ENCODE measurements at regions not wholly inside any gene's neighbourhood (a gene's known extent, or its start where the extent isn't known, plus 50 kb on each side); places are given as distances from the start of the nearest gene placed in this dataset.

GRCh38 chr17:77434136-77435114 is 293.7 kb downstream of the SEC14L1 start:
- Histone ChIP-seq H3K36me3 (ENCODE audit: low read depth, low read length) (peaks cover 14% of the 10 kb centered on the region; the same call in 1 of the 2 replicates), H3K9me3 (ENCODE audit: low read length) (no peaks in the 10 kb centered on the region), H4K20me1 (ENCODE audit: low read length) (peaks cover 36% of the 10 kb centered on the region), H3K79me2 (ENCODE audit: low read length) (peaks cover 97% of the 10 kb centered on the region), H3K27me3 (ENCODE audit: low read length) (no peaks in the 10 kb centered on the region), H3K4me2 (ENCODE audit: low read length) (no peak overlapping the region), H3K4me1 (ENCODE audit: insufficient read depth, low read length) (peaks cover 11% of the 10 kb centered on the region), H3K9me2 (replicated peaks; ENCODE audit: low read length) (no peaks in the 10 kb centered on the region), H3F3A (ENCODE audit: low read length, unreplicated experiment) (no peaks in the 10 kb centered on the region), H2AFZ (ENCODE audit: low read length) (no peak overlapping the region), H3K27ac (ENCODE audit: low read length) (no peak overlapping the region), H3K9ac (ENCODE audit: low read length) (no peak overlapping the region), H3K4me3 (ENCODE audit: low read length) (no peak overlapping the region)
- ATAC-seq (no peak), DNase-seq (no peak)
- ChIA-PET POLR2A (ENCODE audit: unreplicated experiment) (interaction anchor here (0.5 kb wide), 1 partner anchor 130 kb away, joined by 4 read pairs; no protein-coding TSS in a partner anchor), CTCF (no interaction called here)
- BruUV-seq (replicated peaks), result no TSS peak
- intact Hi-C loops (cut with micrococcal nuclease), result no loop called here
- TF ChIP-seq EZH2 (IDR thresholded peaks at IDR 0.05; ENCODE audit: low read length, unreplicated experiment) (no peak), EZH2phosphoT487 (IDR thresholded peaks at IDR 0.05; ENCODE audit: borderline replicate concordance, low read length) (no peak)
- TF ChIP-seq, protein P1, sequence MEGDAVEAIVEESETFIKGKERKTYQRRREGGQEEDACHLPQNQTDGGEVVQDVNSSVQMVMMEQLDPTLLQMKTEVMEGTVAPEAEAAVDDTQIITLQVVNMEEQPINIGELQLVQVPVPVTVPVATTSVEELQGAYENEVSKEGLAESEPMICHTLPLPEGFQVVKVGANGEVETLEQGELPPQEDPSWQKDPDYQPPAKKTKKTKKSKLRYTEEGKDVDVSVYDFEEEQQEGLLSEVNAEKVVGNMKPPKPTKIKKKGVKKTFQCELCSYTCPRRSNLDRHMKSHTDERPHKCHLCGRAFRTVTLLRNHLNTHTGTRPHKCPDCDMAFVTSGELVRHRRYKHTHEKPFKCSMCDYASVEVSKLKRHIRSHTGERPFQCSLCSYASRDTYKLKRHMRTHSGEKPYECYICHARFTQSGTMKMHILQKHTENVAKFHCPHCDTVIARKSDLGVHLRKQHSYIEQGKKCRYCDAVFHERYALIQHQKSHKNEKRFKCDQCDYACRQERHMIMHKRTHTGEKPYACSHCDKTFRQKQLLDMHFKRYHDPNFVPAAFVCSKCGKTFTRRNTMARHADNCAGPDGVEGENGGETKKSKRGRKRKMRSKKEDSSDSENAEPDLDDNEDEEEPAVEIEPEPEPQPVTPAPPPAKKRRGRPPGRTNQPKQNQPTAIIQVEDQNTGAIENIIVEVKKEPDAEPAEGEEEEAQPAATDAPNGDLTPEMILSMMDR (conservative IDR thresholded peaks at IDR 0.05; ENCODE audit: low read depth, low read length), result no peak

DNA sequence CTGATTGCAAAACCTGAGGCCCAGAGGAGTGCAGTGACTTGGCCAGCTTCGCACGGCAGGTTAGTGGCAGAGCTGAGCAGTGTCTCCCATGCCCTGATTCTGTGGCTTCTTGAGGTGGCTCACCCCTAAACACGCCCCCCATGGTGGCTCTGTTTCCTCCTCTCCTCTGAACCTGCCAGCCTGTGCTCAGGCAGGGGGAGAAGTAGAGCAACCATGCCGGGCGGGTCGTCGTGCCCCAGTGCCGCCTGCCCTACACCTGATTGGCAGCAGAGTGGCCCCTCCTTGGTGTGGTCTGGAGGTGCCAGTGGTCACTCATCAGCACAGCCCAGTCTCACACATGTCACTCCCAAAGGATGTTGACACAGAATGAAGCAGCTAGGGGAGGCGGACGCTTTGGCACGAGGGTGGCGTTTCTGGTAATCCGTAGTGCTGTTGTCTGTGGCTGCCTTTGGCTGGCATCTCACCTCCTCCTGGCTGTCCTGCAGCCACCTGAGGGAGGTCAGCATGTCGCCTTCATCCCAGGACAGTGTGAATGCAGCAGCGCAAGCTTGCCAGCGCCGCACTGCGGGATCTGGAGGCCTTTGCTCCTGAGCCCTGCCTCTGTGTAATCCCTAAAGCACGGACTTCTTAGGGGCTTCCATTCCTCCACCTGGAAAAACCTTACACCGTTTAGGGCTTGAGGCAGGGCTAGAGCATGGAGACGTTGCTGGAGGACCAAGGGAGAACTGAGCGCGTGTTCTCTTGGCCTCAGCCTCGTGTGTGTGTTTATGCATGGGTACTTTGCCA is 294.7 kb downstream of the SEC14L1 start:
- no peak for ATAC-seq
- no peaks in the 10 kb centered on the region for H3F3A ChIP-seq (ENCODE audit: low read length, unreplicated experiment)
- H3K9ac ChIP-seq (ENCODE audit: low read length), result no peak overlapping the region
- H3K79me2 ChIP-seq (ENCODE audit: low read length), result peaks cover 92% of the 10 kb centered on the region
- no peaks in the 10 kb centered on the region for H3K27me3 ChIP-seq (ENCODE audit: low read length)
- H3K27ac ChIP-seq (ENCODE audit: low read length), result no peak overlapping the region
- ChIA-PET POLR2A (ENCODE audit: unreplicated experiment) (no interaction called here), CTCF (no interaction called here)
- H3K4me1 ChIP-seq (ENCODE audit: insufficient read depth, low read length), result peaks cover under 1% of the 10 kb centered on the region; the same call in 1 of the 2 replicates
- H4K20me1 ChIP-seq (ENCODE audit: low read length), result peaks cover 36% of the 10 kb centered on the region
- H3K9me2 ChIP-seq (replicated peaks; ENCODE audit: low read length), result no peaks in the 10 kb centered on the region
- BruUV-seq (replicated peaks), result no TSS peak
- intact Hi-C loops (cut with micrococcal nuclease), result no loop called here
- peaks cover 14% of the 10 kb centered on the region; the same call in 1 of the 2 replicates for H3K36me3 ChIP-seq (ENCODE audit: low read depth, low read length)
- no peak overlapping the region for H2AFZ ChIP-seq (ENCODE audit: low read length)
- H3K4me2 ChIP-seq (ENCODE audit: low read length), result no peak overlapping the region
- DNase-seq, result no peak
- TF ChIP-seq, protein P1 (conservative IDR thresholded peaks at IDR 0.05; ENCODE audit: low read depth, low read length), result no peak
- TF ChIP-seq EZH2 (IDR thresholded peaks at IDR 0.05; ENCODE audit: low read length, unreplicated experiment), result no peak
- no peak for TF ChIP-seq EZH2phosphoT487 (IDR thresholded peaks at IDR 0.05; ENCODE audit: borderline replicate concordance, low read length)
- no peaks in the 10 kb centered on the region for H3K9me3 ChIP-seq (ENCODE audit: low read length)
- H3K4me3 ChIP-seq (ENCODE audit: low read length), result no peak overlapping the region

Data from PC-3 (cell line).